Midbrain (tissue), 1 donor: ENCODE measurements at regions not wholly inside any gene's neighbourhood (a gene's known extent, or its start where the extent isn't known, plus 50 kb on each side); places are given as distances from the start of the nearest gene placed in this dataset.
A peak's percentile ranks its signal among the peaks of the same experiment; 100 is the strongest.
"Not testable (repeated sequence)": the region's sequence is repeated elsewhere in the genome, so short reads cannot be mapped to it uniquely, and the experiment has no call there.

Experiments used
- DNase-seq: peaks from one replicate; lab custom pipeline; 2025; lab: John Stamatoyannopoulos, UW

- no peak for DNase-seq
Measured at GRCh38 chr18:10247742-10248082, 206.7 kb upstream of the APCDD1 start.

- no peak for DNase-seq
Measured at GRCh38 chr18:10248738-10249137, 205.7 kb upstream of the APCDD1 start.

- no peak for DNase-seq
Measured at GRCh38 chr18:10249270-10249669, 205.2 kb upstream of the APCDD1 start.

- no peak for DNase-seq
Measured at GRCh38 chr18:10249801-10250200, 204.6 kb upstream of the APCDD1 start.

- DNase-seq: no peak
Measured at GRCh38 chr18:10252494-10252893, 201.9 kb upstream of the APCDD1 start.

GRCh38 chr18:10252952-10253705 is 201.3 kb upstream of the APCDD1 start:
- no peak for DNase-seq

GRCh38 chr18:10256276-10256675 is 198.2 kb upstream of the APCDD1 start:
- not testable (repeated sequence) for DNase-seq

GRCh38 chr18:10258836-10259474 is 195.5 kb upstream of the APCDD1 start:
- no peak for DNase-seq

- no peak for DNase-seq
Measured at GRCh38 chr18:10259901-10260300, 194.5 kb upstream of the APCDD1 start.

GRCh38 chr18:10261344-10262276 is 192.8 kb upstream of the APCDD1 start:
- no peak for DNase-seq

GRCh38 chr18:10262566-10262965 is 191.9 kb upstream of the APCDD1 start:
- no peak for DNase-seq

- no peak for DNase-seq
Measured at GRCh38 chr18:10264260-10264659, 190.2 kb upstream of the APCDD1 start.

GRCh38 chr18:10265560-10266333 is 188.7 kb upstream of the APCDD1 start:
- no peak for DNase-seq

GRCh38 chr18:10266334-10266590 is 188.2 kb upstream of the APCDD1 start:
- no peak for DNase-seq

GRCh38 chr18:10269261-10269660 is 185.2 kb upstream of the APCDD1 start:
- no peak for DNase-seq

GRCh38 chr18:10270151-10270571 is 184.3 kb upstream of the APCDD1 start:
- peak; percentile 45 for DNase-seq

- no peak for DNase-seq
Measured at GRCh38 chr18:10271481-10271880, 183.0 kb upstream of the APCDD1 start.

GRCh38 chr18:10274301-10274700 is 180.1 kb upstream of the APCDD1 start:
- DNase-seq: no peak

- no peak for DNase-seq
Measured at GRCh38 chr18:10275486-10275885, 178.9 kb upstream of the APCDD1 start.

GRCh38 chr18:10278265-10278664 is 176.2 kb upstream of the APCDD1 start:
- DNase-seq: no peak

GRCh38 chr18:10279471-10279870 is 175.0 kb upstream of the APCDD1 start:
- no peak for DNase-seq
